T-helper 17 cell (primary cell): ENCODE measurements at regions not wholly inside any gene's neighbourhood (a gene's known extent, or its start where the extent isn't known, plus 50 kb on each side); places are given as distances from the start of the nearest gene placed in this dataset.
A peak's percentile ranks its signal among the peaks of the same experiment; 100 is the strongest.
"Not testable (repeated sequence)": the region's sequence is repeated elsewhere in the genome, so short reads cannot be mapped to it uniquely, and the experiment has no call there.

Source experiments
- ATAC-seq: fragments of 150-1000 bp; cut with Tn5 transposase; 2 replicates; pipeline ENCODE4 v1.10.0; 2021; ENCODE audit warnings: mild to moderate bottlenecking, moderate library complexity
- DNase-seq, 3 donors: peaks; one replicate each; pipeline versions ENCODE4 v3.0.0 to v3.0.0-alpha.2; 2020 to 2021
- H3K9me3 ChIP-seq: one replicate; pipeline ENCODE4 v1.7.0; 2013; ENCODE audit warnings: low read length, mild to moderate bottlenecking; ENCODE audit not compliant: control insufficient read depth, poor library complexity, severe bottlenecking
- H3K27ac Mint-ChIP-seq: one replicate; pipeline ENCODE4 v1.8.0; 2022; ENCODE audit warnings: mild to moderate bottlenecking, moderate library complexity, mixed read lengths
- H3K27me3 Mint-ChIP-seq: one replicate; pipeline ENCODE4 v1.8.0; 2022; ENCODE audit warnings: mixed read lengths
- H3K36me3 Mint-ChIP-seq: one replicate; pipeline ENCODE4 v1.8.0; 2022; ENCODE audit warnings: low read depth, mixed read lengths
- H3K4me1 Mint-ChIP-seq: one replicate; pipeline ENCODE4 v1.8.0; 2022; ENCODE audit warnings: mild to moderate bottlenecking, mixed read lengths
- H3K4me3 Mint-ChIP-seq: one replicate; pipeline ENCODE4 v1.8.0; 2022; ENCODE audit warnings: mild to moderate bottlenecking, moderate library complexity, mixed read lengths

DNA sequence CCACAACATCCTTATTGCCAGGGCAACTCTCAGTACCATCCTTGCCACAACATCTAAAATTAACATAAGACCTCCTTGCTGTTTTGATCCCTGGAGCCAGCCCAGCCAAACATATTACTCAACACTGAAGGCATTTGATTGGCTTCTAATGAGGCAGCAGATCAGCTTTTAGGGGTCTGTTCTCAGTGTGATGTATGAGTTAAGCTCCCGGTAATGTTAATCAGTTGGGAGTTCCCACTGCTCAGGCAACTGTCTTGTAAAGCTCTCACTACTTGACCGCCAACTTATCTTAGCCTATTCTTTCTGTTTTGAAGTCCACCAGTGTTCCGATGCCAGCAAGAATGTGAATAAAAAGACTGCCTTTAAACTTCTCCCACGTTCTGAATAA is 158.9 kb downstream of the FOXB1 start:
- H3K4me1 Mint-ChIP-seq = peaks cover 2% of the 10 kb centered on the region
- H3K36me3 Mint-ChIP-seq = no peaks in the 10 kb centered on the region
- H3K27me3 Mint-ChIP-seq = peaks cover 33% of the 10 kb centered on the region
- H3K27ac Mint-ChIP-seq = no peak overlapping the region
- H3K9me3 ChIP-seq = no peaks in the 10 kb centered on the region
- DNase-seq (no peak), ATAC-seq (no peak)
- no peak overlapping the region for H3K4me3 Mint-ChIP-seq

DNA sequence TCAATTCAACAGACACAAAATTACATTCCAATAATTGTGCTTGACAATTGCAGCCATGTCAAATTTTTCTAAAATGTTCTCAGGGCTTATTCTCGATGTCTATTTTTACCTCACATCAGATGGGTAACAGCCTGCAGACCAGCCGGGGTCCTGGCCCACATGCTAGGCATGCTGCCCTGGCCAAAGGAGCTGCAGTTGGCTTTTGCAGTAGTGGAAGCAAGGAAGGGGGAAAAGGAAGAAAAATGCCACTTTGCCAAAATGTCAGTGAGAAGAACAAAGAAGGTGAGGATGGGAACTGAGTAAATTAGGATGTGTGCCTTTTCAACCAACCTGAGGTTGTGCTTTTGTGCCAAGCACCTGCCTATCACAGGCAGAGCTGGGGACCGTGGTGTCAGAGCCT is 161.0 kb downstream of the FOXB1 start:
- Mint-ChIP-seq H3K27me3 (peaks cover 27% of the 10 kb centered on the region), H3K4me3 (no peak overlapping the region), H3K27ac (no peak overlapping the region), H3K4me1 (no peaks in the 10 kb centered on the region), H3K36me3 (no peaks in the 10 kb centered on the region)
- ATAC-seq (no peak), DNase-seq (no peak)
- no peaks in the 10 kb centered on the region for H3K9me3 ChIP-seq

DNA sequence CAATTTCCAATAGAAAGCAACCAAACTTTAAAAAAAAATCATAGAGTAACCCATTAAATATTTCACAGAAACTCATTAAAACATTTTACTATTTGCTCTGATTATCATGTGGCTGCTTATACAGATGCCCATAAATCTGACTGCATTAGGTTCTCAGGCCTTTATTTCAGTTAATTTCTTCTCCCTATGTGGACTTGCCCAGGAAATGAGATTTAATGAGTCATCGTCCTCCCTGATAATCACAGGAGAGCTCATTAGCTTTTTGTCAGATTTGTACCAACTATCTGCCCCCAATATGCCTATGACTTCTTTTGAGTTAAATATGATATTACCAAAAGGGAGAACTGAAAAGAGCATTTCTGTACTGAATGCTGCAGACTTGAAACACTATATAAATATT is 168.0 kb downstream of the FOXB1 start:
- H3K36me3 Mint-ChIP-seq = peaks cover 2% of the 10 kb centered on the region
- no peaks in the 10 kb centered on the region for H3K4me1 Mint-ChIP-seq
- peaks cover 21% of the 10 kb centered on the region for H3K27me3 Mint-ChIP-seq
- ATAC-seq (no peak), DNase-seq (no peak)
- H3K4me3 Mint-ChIP-seq = no peak overlapping the region
- no peak overlapping the region for H3K27ac Mint-ChIP-seq
- no peaks in the 10 kb centered on the region for H3K9me3 ChIP-seq

DNA sequence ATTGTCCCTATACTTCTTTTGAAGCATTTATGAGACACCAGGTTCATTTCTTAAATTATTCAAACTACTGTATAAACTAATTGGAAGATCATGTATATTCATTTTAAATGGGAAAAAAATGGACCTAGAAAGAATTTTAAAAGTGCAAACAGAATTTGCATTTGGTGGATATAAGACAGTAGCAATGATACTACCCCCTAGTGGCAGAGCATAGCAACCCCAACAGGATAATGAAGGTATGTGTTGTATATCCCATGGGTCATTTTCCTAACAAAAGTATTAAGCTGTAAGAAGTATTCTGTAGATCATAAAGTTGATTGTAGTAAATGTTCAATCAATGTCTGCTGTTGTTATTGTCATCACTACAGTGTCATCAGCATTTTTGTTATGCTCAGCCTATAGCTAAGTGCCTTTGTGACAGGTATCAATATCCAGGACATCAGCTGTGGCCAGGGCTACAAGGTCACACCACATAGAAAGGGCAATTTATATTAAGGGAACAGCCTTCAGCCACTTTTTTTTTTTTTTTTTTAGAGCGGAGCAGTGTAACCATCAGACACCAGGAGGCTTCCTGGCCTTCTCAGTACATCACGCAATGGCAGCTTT is 175.8 kb downstream of the FOXB1 start:
- no peak overlapping the region for H3K4me3 Mint-ChIP-seq

DNA sequence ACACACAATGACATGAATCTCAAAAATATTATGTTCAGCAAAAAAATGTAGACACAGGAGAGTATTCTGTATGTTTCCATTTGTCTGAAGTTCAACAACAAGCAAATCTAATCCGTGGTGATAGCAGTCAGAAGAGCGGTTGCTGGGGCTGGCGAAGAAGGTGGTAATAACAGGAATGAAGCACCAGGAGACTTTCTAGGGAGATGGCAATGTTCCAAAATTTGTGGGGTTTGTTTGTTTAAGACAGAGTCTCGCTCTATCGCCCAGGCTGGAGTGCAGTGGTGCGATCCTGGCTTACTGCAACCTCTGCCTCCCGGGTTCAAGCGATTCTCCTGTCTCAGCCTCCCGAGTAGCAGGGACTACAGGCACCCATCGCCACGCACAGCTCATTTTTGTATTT is 177.8 kb downstream of the FOXB1 start:
- not testable (repeated sequence) for ATAC-seq, H3K9me3 ChIP-seq, DNase-seq, H3K4me1 Mint-ChIP-seq, H3K27ac Mint-ChIP-seq, H3K36me3 Mint-ChIP-seq, H3K4me3 Mint-ChIP-seq
- peaks cover 54% of the 10 kb centered on the region for H3K27me3 Mint-ChIP-seq

More for the DNA sequence above, 175.8 kb downstream of the FOXB1 start:
- DNase-seq = no peak
- Mint-ChIP-seq H3K27me3 (peaks cover 49% of the 10 kb centered on the region), H3K27ac (no peak overlapping the region), H3K4me1 (no peaks in the 10 kb centered on the region), H3K36me3 (peaks cover 7% of the 10 kb centered on the region)
- peak; percentile 71 for ATAC-seq
- H3K9me3 ChIP-seq = peaks cover 3% of the 10 kb centered on the region

DNA sequence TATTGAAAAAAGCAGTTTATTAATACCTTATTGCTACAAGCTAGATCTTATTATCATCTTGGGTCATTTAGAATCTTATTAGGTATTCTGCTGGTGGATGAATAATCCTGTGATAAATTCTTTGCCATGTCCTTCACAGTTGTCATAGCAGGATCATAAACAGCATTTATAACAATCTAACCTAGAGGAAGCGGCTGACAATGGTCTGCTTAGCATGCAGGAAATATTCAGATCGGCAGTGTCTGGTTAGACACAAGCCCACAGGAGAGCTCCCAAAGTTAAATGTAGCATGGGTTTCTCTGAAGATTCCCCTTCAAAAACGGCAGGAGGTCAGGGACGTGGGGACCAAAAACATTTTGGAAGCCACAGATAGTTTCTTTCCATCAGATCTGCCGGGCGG is 179.3 kb downstream of the FOXB1 start:
- H3K9me3 ChIP-seq = peaks cover 3% of the 10 kb centered on the region
- Mint-ChIP-seq H3K4me3 (no peak overlapping the region), H3K4me1 (no peaks in the 10 kb centered on the region), H3K36me3 (peaks cover 5% of the 10 kb centered on the region), H3K27ac (no peak overlapping the region), H3K27me3 (peaks cover 54% of the 10 kb centered on the region)
- no peak for DNase-seq
- ATAC-seq = no peak

DNA sequence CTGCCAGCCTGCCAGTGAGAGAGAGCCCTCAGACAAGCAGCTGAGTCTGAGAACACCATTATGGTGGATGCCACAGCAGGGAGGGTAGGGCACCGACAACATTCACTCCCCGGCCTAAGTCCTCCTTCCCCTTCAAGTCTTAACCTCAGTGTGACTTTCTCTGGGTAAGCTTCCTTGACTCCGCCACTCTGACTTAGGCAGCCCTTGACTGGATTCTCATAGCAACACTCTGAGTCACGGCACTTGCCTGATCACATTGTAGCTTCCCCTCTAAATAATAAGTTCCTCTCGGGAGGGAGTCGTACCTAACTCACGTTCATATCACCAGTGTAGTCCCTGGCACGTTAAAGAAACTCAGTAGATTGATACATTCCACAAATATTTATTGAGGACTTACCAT is 180.5 kb downstream of the FOXB1 start:
- H3K9me3 ChIP-seq = peaks cover 3% of the 10 kb centered on the region
- H3K27ac Mint-ChIP-seq = no peak overlapping the region
- ATAC-seq = no peak
- DNase-seq = no peak
- no peaks in the 10 kb centered on the region for H3K4me1 Mint-ChIP-seq
- peaks cover 5% of the 10 kb centered on the region for H3K36me3 Mint-ChIP-seq
- peak overlapping the region; percentile 34 for H3K4me3 Mint-ChIP-seq
- H3K27me3 Mint-ChIP-seq = peaks cover 63% of the 10 kb centered on the region

DNA sequence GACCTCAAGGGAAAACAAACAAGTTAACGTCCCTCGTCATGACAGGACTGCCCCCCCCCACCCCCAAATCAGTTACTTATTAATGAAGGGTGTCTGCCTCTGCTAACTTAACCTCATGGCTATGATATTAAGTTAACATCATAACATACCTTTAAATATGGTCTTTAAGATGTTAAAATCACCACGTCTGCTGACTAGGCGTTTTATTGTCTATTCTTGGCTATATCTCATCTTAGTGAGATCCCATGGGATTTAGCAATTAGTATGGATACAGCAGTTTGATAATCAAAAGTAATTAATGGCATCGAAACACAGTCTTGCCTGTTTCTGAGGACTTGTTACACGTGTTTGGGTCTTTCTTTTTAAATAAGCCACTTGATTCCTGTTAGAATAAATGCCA is 186.9 kb downstream of the FOXB1 start:
- Mint-ChIP-seq H3K36me3 (peaks cover 3% of the 10 kb centered on the region), H3K27me3 (peaks cover 60% of the 10 kb centered on the region), H3K27ac (no peak overlapping the region), H3K4me3 (no peak overlapping the region), H3K4me1 (peaks cover 7% of the 10 kb centered on the region)
- ATAC-seq = no peak
- H3K9me3 ChIP-seq = no peaks in the 10 kb centered on the region
- no peak for DNase-seq

DNA sequence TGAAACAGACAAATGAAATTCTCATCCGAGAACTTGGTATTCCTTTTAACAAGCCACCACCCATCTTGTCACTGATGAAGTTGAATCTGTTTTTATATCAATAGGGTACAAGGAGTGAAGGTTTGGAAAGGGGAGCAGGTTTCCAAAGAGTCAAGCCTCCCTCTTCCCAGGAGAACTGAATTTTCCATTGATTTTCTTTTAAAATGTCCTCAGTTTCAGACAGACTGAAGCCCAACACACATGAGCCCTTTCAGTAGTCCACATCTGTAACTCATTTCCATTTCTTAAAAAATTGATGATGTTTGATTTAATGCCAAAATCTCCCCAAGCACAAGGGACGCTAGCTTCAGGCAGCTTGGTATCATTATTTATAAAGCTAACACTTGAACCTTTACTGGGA is 187.7 kb downstream of the FOXB1 start:
- no peak for ATAC-seq
- Mint-ChIP-seq H3K27ac (no peak overlapping the region), H3K4me1 (peaks cover 7% of the 10 kb centered on the region), H3K36me3 (peaks cover 3% of the 10 kb centered on the region), H3K27me3 (peaks cover 62% of the 10 kb centered on the region), H3K4me3 (no peak overlapping the region)
- no peak for DNase-seq
- no peaks in the 10 kb centered on the region for H3K9me3 ChIP-seq

DNA sequence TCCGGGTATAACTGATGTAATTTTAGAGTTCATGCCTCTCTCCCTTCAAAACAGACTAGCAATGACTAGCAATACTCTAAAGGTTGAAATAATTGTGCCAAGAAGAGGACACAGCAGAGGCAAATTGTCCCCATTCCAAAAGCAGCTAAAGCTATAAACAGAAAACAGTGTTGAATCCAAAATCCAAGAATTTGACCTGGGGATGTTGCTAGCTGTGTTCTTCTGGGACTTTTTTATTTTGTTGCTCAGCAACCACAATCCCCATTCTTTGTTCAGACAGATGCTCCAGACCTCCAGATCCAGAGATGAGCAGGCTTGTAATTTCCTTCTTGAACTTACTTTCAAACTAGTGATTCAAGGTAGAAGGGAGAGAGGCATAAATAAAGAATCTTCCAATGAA is 191.5 kb downstream of the FOXB1 start:
- H3K27me3 Mint-ChIP-seq = peaks cover 68% of the 10 kb centered on the region

DNA sequence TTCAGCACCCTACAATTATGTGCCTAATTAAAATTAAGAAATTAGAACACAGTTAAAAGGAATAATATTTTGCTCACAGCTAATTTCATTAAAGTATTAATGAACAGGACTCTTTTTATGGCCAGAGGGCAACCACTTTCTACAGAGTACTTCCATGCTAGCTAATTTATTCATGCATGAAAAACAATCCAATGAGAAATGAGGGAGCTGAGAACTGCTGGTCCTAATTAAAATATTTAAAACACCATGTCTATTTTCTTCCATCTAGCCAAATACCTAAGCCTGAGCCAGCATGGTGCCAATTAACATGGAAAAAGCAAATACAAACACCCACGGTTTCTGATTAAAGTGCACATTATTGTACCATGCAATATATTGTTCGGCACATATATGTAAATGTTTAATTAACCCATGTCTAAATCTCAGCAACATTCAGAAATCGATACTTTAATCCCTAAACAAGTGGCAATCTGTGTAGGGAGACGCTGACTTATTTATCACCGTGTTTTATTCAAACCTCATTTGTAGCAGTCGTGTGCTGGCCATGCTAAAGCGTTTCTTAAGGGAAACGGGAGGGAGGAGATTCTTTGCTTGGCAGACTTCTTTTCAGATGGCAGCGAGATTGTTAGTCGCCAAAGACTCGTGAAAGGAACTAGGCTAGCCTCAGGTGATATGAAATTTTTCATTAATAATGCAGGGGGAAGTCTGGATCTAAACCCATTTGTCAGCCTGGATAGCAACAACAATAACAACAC is 193.5 kb downstream of the ANXA2 start:
- no peaks in the 10 kb centered on the region for H3K4me1 Mint-ChIP-seq
- DNase-seq = no peak
- ATAC-seq = no peak
- H3K27ac Mint-ChIP-seq = no peak overlapping the region
- no peak overlapping the region for H3K4me3 Mint-ChIP-seq
- H3K27me3 Mint-ChIP-seq = peaks cover 68% of the 10 kb centered on the region
- no peaks in the 10 kb centered on the region for H3K9me3 ChIP-seq
- H3K36me3 Mint-ChIP-seq = peaks cover 2% of the 10 kb centered on the region

More for the DNA sequence above, 191.5 kb downstream of the FOXB1 start:
- no peak for ATAC-seq
- Mint-ChIP-seq H3K4me1 (peaks cover 7% of the 10 kb centered on the region), H3K27ac (no peak overlapping the region), H3K4me3 (no peak overlapping the region), H3K36me3 (peaks cover 3% of the 10 kb centered on the region)
- H3K9me3 ChIP-seq = no peaks in the 10 kb centered on the region
- DNase-seq = no peak

DNA sequence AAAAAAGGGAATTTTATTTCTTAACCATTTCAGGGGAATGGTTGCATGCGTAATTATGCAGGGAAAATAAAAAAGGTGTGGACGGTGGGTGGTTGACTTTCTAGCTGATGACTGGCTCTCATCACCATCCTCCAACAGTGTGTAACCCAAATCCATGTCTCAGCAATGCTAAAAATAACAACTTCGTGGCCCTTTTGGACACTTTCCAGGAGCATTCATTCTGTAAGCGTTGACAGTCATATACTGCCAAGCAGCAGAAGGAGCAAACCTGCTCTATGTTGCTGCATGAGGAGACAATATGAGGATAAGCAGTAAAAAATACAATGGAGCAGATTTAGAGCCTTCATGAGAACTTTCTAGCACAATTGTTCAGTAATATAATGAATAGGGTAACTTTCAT is 189.1 kb downstream of the ANXA2 start:
- DNase-seq (no peak), ATAC-seq (no peak)
- Mint-ChIP-seq H3K36me3 (no peaks in the 10 kb centered on the region), H3K4me3 (no peak overlapping the region), H3K4me1 (no peaks in the 10 kb centered on the region), H3K27ac (no peak overlapping the region), H3K27me3 (peaks cover 63% of the 10 kb centered on the region)
- H3K9me3 ChIP-seq = no peaks in the 10 kb centered on the region

DNA sequence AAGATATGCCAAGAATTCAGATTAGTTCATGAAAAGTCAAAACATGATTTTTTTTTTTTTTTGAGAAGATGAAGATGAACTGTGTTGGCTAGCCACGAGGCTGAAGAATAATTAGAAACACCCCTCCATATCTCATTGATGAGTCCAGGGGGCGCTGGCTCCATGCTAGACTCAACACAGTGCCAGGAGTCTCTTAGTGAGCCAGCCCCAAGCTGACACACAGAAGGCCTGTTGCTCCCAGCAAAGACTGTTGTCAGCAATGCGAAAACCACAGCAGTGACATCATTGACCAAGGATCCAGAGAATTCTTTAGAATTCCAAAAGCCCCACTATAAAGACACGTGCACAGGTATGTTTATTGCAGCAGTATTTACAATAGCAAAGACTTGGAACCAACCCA is 185.2 kb downstream of the ANXA2 start:
- no peak overlapping the region for H3K4me3 Mint-ChIP-seq
- no peak for ATAC-seq

More for the DNA sequence above, 185.2 kb downstream of the ANXA2 start:
- H3K4me1 Mint-ChIP-seq = no peaks in the 10 kb centered on the region
- no peak overlapping the region for H3K27ac Mint-ChIP-seq
- peaks cover 60% of the 10 kb centered on the region for H3K27me3 Mint-ChIP-seq
- peaks cover 3% of the 10 kb centered on the region for H3K36me3 Mint-ChIP-seq
- no peak for DNase-seq
- H3K9me3 ChIP-seq = no peaks in the 10 kb centered on the region
